RWPE2 (cell line): ENCODE measurements at regions not wholly inside any gene's neighbourhood (a gene's known extent, or its start where the extent isn't known, plus 50 kb on each side); places are given as distances from the start of the nearest gene placed in this dataset.

Experiments
- ATAC-seq: fragments of 200-7000 bp; cut with Tn5 transposase; 3 replicates; pipeline ENCODE4 v1.9.1; 2021; ENCODE audit warnings: low read depth
- DNase-seq: peaks from one replicate; pipeline ENCODE4 v3.0.0-alpha.2; 2020; ENCODE audit warnings: low spot score
- H3K27ac ChIP-seq: fragments of 450-650 bp; 2 replicates; pipeline ENCODE4 v1.5.1; 2017; ENCODE audit warnings: mild to moderate bottlenecking; ENCODE audit not compliant: poor library complexity, severe bottlenecking
- H3K27me3 ChIP-seq: fragments of 250-450 bp; sonication (Bioruptor Pico); 2 replicates; pipeline ENCODE4 v1.5.1; 2021; ENCODE audit warnings: mild to moderate bottlenecking, moderate library complexity; ENCODE audit not compliant: insufficient read depth, poor library complexity, severe bottlenecking
- H3K36me3 ChIP-seq: fragments of 250-450 bp; sonication (Bioruptor Pico); 2 replicates; pipeline ENCODE4 v1.5.1; 2020; ENCODE audit warnings: low read depth, mild to moderate bottlenecking, moderate library complexity
- H3K4me1 ChIP-seq: fragments of 250-450 bp; sonication (Bioruptor Pico); 2 replicates; pipeline ENCODE4 v1.5.1; 2021; ENCODE audit warnings: mild to moderate bottlenecking, moderate library complexity; ENCODE audit not compliant: insufficient read depth, poor library complexity, severe bottlenecking
- H3K4me3 ChIP-seq: fragments of 250-450 bp; sonication (Bioruptor Pico); 2 replicates; pipeline ENCODE4 v1.5.1; 2021; ENCODE audit warnings: mild to moderate bottlenecking, moderate library complexity; ENCODE audit not compliant: severe bottlenecking
- H3K9me3 ChIP-seq: fragments of 250-450 bp; sonication (Bioruptor Pico); 2 replicates; pipeline ENCODE4 v1.5.1; 2021; ENCODE audit warnings: mild to moderate bottlenecking, moderate library complexity; ENCODE audit not compliant: severe bottlenecking
- TF ChIP-seq, protein P1 (sequence below): fragments of 450-650 bp; IDR thresholded peaks from one replicate; pipeline ENCODE4 v1.5.1; 2017; ENCODE audit warnings: mild to moderate bottlenecking, moderate library complexity; ENCODE audit not compliant: poor library complexity, severe bottlenecking

DNA sequence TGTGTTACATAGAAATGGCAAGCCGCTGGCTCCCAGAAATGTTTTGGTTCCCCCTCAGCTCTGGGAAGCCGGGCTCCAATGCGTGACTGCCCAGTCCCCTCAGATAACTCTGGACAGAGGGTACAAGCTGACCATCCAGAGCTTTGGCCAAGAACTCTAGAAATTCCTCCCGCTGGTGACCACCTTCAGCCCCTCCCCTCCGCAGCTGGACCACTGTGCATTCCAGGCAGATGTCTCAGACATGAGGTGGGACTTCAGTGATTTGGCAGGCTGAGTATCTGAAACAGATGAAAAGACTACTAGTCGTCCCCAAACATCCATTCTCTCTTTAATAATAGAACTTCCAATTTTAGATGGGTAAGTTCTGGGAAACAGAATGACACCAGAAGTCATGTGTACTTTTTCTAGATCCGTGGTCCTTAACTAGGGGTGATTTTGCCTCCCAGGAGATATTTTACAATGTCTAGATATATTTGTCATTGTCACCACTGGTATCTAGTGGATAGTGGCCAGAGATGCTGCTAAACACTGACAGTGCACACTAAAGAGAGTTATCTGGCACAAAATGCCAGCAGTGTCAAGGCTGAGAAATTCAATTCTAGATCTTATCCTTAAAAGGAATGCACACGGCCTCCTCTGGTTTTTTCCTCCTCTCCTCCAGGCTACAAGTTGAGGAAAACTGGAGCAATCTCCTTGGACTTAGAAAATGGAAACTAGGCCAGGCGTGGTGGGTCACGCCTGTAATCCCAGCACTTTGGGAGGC is 294.3 kb downstream of the SRBD1 start:
- DNase-seq = no peak
- Histone ChIP-seq H3K27ac (no peak overlapping the region), H3K36me3 (no peaks in the 10 kb centered on the region), H3K4me1 (peaks cover 6% of the 10 kb centered on the region), H3K4me3 (no peak overlapping the region), H3K27me3 (no peaks in the 10 kb centered on the region), H3K9me3 (no peaks in the 10 kb centered on the region)
- no peak for ATAC-seq
- TF ChIP-seq, protein P1, sequence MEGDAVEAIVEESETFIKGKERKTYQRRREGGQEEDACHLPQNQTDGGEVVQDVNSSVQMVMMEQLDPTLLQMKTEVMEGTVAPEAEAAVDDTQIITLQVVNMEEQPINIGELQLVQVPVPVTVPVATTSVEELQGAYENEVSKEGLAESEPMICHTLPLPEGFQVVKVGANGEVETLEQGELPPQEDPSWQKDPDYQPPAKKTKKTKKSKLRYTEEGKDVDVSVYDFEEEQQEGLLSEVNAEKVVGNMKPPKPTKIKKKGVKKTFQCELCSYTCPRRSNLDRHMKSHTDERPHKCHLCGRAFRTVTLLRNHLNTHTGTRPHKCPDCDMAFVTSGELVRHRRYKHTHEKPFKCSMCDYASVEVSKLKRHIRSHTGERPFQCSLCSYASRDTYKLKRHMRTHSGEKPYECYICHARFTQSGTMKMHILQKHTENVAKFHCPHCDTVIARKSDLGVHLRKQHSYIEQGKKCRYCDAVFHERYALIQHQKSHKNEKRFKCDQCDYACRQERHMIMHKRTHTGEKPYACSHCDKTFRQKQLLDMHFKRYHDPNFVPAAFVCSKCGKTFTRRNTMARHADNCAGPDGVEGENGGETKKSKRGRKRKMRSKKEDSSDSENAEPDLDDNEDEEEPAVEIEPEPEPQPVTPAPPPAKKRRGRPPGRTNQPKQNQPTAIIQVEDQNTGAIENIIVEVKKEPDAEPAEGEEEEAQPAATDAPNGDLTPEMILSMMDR = no peak

GRCh38 chr2:45315861-45316260 is 295.2 kb downstream of the SRBD1 start:
- ATAC-seq = no peak
- TF ChIP-seq, protein P1 = no peak
- Histone ChIP-seq H3K27ac (no peak overlapping the region), H3K36me3 (no peaks in the 10 kb centered on the region), H3K9me3 (no peaks in the 10 kb centered on the region), H3K27me3 (no peaks in the 10 kb centered on the region), H3K4me3 (no peak overlapping the region), H3K4me1 (peaks cover under 1% of the 10 kb centered on the region)
- DNase-seq = no peak

GRCh38 chr2:45312275-45312674 is 298.8 kb downstream of the SRBD1 start:
- Histone ChIP-seq H3K36me3 (no peaks in the 10 kb centered on the region), H3K27me3 (no peaks in the 10 kb centered on the region), H3K4me1 (no peaks in the 10 kb centered on the region), H3K27ac (no peak overlapping the region), H3K9me3 (no peaks in the 10 kb centered on the region), H3K4me3 (no peak overlapping the region)
- no peak for ATAC-seq
- no peak for DNase-seq
- TF ChIP-seq, protein P1 = no peak

GRCh38 chr2:45311559-45311958 is 299.5 kb downstream of the SRBD1 start:
- DNase-seq (no peak), ATAC-seq (no peak)
- Histone ChIP-seq H3K4me1 (no peaks in the 10 kb centered on the region), H3K36me3 (no peaks in the 10 kb centered on the region), H3K4me3 (no peak overlapping the region), H3K27ac (no peak overlapping the region), H3K27me3 (no peaks in the 10 kb centered on the region), H3K9me3 (no peaks in the 10 kb centered on the region)
- TF ChIP-seq, protein P1 = no peak

GRCh38 chr2:45307147-45307546 is 297.9 kb upstream of the SIX2 start:
- ATAC-seq = no peak
- no peak overlapping the region for H3K4me3 ChIP-seq
- no peak for DNase-seq
- H3K4me1 ChIP-seq = no peaks in the 10 kb centered on the region
- H3K27ac ChIP-seq = no peak overlapping the region
- no peaks in the 10 kb centered on the region for H3K36me3 ChIP-seq
- TF ChIP-seq, protein P1 = no peak
- no peaks in the 10 kb centered on the region for H3K27me3 ChIP-seq
- no peaks in the 10 kb centered on the region for H3K9me3 ChIP-seq
